Posterior vena cava (tissue), 2 donors: ENCODE measurements at regions not wholly inside any gene's neighbourhood (a gene's known extent, or its start where the extent isn't known, plus 50 kb on each side); places are given as distances from the start of the nearest gene placed in this dataset.
"Not testable (repeated sequence)": the region's sequence is repeated elsewhere in the genome, so short reads cannot be mapped to it uniquely, and the experiment has no call there.

ENCODE experiments used
- DNase-seq: peaks from one replicate; pipeline ENCODE4 v3.0.0-alpha.2; 2020; ENCODE audit warnings: low spot score
- intact Hi-C, 2 donors: fragments of 100-400 bp; cut with DNase I; formaldehyde crosslinking; loops; one replicate each; pipeline versions ENCODE4 v1.14.1 to v1.14.2; 2022 to 2023
- donor health status: DM: yes; HTN: yes; CAD: no.
- donor health status: DM: yes; HTN: yes; CAD: no.

DNA sequence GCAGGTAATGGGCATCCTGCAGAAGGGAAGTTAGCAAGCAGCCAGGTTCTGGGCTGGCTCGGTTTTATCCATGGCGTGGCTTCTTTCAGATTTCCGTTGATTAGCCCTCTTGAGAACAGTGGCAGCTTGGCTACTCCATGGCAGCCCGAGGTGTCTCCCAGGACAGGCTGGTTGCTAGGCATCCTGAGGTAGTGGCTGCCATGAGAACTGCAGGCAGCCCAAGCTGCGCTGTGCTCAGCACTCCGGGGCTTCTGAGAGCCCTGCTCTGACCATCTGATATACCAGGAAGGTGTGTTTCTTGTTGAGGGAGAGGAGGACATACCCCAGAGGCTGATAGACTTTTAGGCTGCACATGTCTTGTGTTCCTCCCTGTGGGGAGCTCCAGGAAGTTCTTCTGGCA lies 253.4 kb upstream of the CASK start:
- intact Hi-C loops: no loop called here
- no peak for DNase-seq

GRCh38 chrX:42175843-42176242 lies 252.5 kb upstream of the CASK start:
- DNase-seq: no peak
- intact Hi-C loops: no loop called here

GRCh38 chrX:42157923-42158322 lies 234.6 kb upstream of the CASK start:
- intact Hi-C loops, DNase-seq: not testable (repeated sequence)

DNA sequence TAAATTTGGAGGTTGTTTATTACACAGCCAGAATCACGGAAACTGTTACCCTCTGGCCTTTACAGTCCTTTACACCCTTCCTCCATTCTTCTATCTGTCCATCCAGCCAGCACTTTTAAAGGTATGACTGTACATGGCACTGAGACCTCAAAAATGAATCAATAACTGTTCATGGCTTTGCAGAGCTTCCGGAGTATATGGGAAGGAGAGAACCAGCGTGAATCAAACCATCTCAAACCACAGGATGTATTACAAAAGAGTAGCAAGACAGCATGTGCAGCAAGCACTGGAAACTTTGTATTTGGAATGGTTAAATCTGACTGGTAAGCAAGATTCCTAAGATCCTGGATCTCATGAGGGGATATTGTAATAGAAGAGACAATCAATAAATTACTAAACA lies 228.5 kb upstream of the CASK start:
- intact Hi-C loops: no loop called here
- DNase-seq: no peak

- DNase-seq: no peak
- intact Hi-C loops: no loop called here
Observed at GRCh38 chrX:42149765-42150164, 226.4 kb upstream of the CASK start.

DNA sequence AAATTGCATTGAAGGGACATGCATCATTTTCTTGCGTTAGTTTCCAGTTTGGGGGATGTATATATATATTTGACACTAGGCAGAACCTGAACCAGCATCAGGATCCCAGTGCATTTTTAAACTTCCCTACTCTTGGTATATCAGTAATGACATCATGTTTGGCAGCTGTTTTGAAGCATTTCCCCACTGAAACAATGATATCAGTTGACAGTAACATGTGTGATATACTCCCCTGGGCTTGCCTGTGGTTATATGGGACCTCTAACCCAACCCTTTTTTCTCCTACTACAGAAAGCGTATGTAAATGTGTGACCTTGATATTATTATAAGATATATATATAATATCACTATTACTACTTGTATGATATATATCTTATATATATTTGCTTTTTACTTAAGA lies 225.9 kb upstream of the CASK start:
- no peak for DNase-seq
- intact Hi-C loops: no loop called here

- intact Hi-C loops: no loop called here
- DNase-seq: no peak
Observed at GRCh38 chrX:42143866-42144592, 220.7 kb upstream of the CASK start.

- intact Hi-C loops: no loop called here
Observed at GRCh38 chrX:42140320-42140719, 217.0 kb upstream of the CASK start.

GRCh38 chrX:42135583-42136228 lies 212.4 kb upstream of the CASK start:
- intact Hi-C loops: no loop called here
- no peak for DNase-seq

More at GRCh38 chrX:42140320-42140719, 217.0 kb upstream of the CASK start:
- no peak for DNase-seq

- DNase-seq: no peak
- intact Hi-C loops: no loop called here
Observed at GRCh38 chrX:42131856-42132255, 208.5 kb upstream of the CASK start.

DNA sequence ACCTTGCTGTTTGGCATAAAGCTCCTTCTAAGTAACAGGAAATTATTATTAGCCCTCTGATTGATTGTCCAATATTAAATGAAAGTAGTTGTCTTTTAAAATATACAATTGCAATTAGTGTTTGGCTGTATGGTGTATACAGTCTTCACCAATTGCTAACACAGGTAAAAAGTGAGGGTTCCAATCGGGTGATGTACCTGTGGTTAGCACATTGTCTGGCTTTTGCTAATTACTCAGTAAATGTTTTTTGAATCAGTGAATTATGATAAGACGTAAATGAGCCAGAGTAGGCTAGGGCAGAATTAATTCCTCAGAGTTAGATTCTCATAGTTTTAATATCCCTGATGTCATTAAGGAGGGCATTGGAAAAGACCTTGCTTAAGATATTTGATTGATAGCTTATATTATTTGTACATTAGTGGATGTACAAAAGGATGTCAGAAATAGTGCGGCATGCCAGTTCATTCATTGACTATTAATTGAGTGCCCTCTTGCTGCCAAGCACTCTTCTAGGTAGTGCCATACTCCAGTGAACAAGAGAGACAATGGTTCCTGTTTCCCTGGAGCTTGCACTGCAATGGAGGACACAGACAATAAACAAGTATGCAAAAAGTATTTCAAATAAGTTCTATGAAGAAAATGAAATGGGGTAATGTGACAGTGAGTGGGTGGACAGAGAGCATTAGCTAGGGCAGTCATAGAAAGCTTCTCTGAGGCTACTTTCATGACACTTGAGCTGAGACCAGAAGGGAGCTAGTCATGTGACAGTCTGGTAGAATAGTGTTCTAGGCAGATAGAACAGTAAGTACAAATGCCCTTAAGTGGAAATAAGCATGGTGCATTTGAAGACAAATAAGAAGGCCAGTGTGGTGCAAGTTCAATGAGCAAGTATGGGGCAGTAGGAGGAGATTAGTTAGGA lies 205.9 kb upstream of the CASK start:
- intact Hi-C loops: no loop called here
- no peak for DNase-seq

DNA sequence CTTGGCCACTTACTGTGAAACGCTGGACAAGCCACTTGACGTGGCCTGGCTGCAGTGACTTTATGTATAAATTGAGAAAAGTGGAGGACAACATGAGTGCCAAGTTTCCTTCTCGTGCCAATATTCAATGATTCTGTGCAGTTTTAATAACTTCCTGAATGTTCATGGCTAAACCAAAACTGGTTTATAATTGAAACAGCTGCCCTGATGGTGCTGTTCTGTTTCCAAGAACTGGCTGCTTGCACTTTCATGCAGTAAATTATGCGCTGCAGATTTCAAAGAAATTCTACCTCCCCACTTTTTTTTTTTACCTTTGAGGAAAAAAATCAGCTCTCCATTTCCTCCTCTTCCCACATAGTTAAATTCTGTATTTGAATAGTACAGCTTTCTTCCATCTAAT lies 205.2 kb upstream of the CASK start:
- no peak for DNase-seq
- intact Hi-C loops: no loop called here

GRCh38 chrX:42128020-42128419 lies 204.7 kb upstream of the CASK start:
- DNase-seq: no peak
- intact Hi-C loops: no loop called here

DNA sequence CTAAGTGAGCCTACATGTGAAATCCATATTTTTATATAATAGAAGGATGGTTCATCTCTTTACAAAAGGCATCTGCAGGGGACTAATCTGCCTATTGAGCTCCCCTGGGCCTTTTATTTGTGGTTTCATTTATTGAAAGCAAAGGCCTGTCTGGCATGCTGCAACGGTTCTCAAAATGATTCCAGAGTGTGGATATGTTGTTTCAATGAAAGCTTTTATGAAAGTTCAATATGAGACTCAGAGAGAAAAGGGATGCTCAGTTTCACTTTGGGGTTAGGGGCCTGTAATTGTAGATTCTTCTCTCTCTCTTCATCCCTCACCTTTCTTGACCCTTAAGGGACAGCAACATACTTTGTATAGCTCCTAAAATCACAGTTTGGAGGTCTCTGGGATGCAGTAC lies 204.2 kb upstream of the CASK start:
- intact Hi-C loops: no loop called here
- no peak for DNase-seq

- no peak for DNase-seq
Observed at GRCh38 chrX:42123369-42123768, 200.0 kb upstream of the CASK start.

DNA sequence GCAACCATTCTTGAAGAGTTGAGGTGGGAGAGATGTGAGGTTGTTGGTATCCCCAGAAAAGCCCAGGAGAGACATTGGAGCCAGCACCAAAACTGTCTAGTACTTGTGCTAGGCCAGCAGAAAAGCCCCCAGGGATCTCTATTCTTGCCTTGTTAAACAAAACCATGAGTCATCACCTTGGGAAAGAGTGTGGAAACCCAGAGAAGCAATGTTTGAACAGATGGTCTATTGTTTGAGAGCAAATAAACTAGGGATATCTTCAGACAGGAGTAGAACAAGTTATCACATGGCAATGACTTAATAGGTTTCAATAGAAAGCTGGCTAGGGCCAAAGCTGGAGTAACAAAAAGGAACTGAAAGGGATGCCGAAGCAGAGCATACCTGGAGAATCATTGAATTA lies 195.7 kb upstream of the CASK start:
- intact Hi-C loops: no loop called here
- no peak for DNase-seq

More at GRCh38 chrX:42123369-42123768, 200.0 kb upstream of the CASK start:
- intact Hi-C loops: no loop called here

DNA sequence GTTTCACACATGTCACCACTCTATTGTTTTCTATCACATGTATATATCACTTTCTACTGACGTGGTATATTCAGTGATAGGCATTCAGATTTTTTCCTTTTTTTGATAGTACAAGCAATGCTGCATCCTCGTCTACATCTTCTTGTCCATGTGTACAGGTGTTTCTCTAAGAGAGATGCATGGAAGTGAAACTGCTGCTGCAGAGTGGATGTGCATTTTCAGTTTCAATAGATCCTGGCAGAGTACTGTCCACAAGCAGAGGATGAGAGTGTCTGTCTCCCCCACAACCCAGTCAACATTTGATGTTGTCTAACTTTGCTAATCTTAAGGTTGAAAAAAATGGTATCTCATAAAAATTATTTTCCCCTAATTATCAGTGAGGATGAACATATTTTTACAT lies 194.0 kb upstream of the CASK start:
- no peak for DNase-seq
- intact Hi-C loops: no loop called here

- no peak for DNase-seq
- intact Hi-C loops: no loop called here
Observed at GRCh38 chrX:42109428-42109827, 186.1 kb upstream of the CASK start.

- intact Hi-C loops: no loop called here
- DNase-seq: no peak
Observed at GRCh38 chrX:42107495-42108488, 184.4 kb upstream of the CASK start.
